Inflammatory macrophage treated with lipopolysaccharide for 1 hour (primary cell): ENCODE measurements at regions not wholly inside any gene's neighbourhood (a gene's known extent, or its start where the extent isn't known, plus 50 kb on each side); places are given as distances from the start of the nearest gene placed in this dataset.

ENCODE experiments used
- DNase-seq, 2 donors: peaks; one replicate each; pipeline ENCODE4 v3.0.0-alpha.2; 2020 to 2022

GRCh38 chr3:28743271-28743670 lies 394.6 kb upstream of the AZI2 start:
- DNase-seq: no peak

GRCh38 chr3:28743831-28744230 lies 395.2 kb upstream of the AZI2 start:
- no peak for DNase-seq

DNA sequence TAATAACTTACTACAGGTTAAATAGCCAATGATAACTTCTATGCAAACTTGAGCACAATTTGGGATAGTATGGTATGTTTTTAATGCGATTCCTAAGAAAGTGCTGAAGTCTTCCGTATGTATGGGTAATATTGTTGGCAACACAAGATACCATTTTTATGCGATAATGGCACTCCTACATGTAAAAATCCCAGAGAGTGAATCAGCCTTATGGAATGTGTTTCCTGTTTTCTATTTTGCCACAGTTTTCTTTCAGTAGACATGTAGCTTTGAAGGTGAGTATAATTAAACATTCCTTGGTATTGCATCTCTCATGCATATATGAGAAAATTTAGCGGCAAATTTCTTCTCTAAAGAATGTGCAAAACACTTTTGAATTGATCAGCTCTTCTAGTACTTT lies 396.8 kb upstream of the AZI2 start:
- DNase-seq: no peak

GRCh38 chr3:28745916-28746617 lies 397.4 kb upstream of the AZI2 start:
- DNase-seq: no peak

GRCh38 chr3:28746990-28747389 lies 398.4 kb upstream of the AZI2 start:
- DNase-seq: no peak

GRCh38 chr3:28751864-28752263 lies 403.2 kb upstream of the AZI2 start:
- DNase-seq: no peak

DNA sequence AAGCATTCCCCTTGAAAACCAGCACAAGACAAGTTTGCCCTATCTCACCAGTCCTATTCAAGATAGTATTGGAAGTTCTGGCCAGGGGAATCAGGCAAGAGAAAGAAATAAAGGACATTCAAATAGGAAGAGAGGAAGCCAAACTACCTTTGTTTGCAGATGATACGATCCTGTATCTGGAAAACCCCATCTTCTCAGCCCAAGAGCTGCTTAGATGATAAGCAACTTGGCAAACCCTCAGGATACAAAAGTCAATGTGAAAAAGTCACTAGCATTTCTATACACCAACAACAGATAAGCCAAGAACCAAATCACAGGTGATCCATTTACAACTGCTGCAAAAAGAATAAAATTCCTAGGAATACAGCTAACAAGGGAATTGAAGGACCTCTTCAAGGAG lies 403.7 kb upstream of the AZI2 start:
- no peak for DNase-seq

DNA sequence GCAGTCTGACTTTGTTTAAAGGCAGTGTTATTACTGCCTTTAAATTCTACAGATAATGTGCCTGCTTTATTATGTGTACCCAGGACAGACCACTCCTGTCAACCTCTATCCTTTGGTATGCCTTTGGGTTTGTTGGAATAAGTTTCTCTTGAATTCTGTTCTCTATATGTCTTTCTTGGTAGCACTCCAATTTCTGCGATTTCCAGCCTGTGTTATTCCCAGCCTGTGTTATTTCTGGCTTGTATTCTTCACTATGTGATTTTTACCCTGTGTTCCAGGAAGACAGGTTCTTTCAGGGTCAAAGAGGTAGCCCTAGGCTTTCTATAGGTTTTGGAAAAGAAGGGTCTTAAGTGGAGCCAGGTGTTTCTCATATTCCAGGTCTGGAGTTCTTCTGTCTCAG lies 407.4 kb upstream of the AZI2 start:
- no peak for DNase-seq

DNA sequence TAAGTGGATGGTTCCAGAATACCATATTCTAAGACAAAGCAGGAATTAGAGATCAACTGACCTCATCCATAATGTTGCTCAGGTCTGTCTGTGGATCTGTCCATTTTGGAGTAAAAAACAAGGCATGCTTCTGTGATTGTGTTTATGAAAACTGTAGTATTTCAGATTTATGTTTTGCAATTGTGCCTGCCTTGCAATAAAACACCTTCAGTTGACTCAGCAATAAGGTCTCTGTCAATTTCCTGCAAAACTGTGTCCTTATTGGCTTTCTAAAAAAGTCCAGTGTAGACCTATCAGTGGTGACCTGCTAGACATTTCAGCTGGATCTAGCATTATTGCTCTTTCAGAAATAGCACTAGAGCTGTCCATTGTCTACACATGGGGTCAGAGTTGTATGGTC lies 409.5 kb upstream of the AZI2 start:
- DNase-seq: no peak

DNA sequence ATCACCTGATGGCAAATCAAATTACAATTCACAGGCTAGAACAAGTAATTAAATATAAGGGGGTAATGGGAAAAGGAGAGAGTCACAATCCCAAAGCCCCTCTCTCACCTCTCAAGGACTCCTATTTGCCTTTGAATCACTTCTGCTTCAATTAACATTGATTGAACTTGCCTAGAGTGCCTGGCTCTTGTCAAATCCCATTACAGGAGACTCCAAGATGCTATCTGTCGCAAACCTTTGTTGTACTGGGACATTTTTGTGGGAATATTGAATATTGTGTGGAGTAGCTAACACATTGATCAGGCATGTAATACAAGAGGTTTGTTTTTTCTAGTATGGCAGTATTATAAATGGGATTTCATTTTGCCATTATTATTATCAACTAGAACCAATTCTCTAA lies 412.8 kb upstream of the AZI2 start:
- DNase-seq: no peak

GRCh38 chr3:28765194-28765593 lies 416.6 kb upstream of the AZI2 start:
- no peak for DNase-seq

GRCh38 chr3:28768439-28768838 lies 419.8 kb upstream of the AZI2 start:
- no peak for DNase-seq

GRCh38 chr3:28777806-28778475 lies 429.3 kb upstream of the AZI2 start:
- no peak for DNase-seq

DNA sequence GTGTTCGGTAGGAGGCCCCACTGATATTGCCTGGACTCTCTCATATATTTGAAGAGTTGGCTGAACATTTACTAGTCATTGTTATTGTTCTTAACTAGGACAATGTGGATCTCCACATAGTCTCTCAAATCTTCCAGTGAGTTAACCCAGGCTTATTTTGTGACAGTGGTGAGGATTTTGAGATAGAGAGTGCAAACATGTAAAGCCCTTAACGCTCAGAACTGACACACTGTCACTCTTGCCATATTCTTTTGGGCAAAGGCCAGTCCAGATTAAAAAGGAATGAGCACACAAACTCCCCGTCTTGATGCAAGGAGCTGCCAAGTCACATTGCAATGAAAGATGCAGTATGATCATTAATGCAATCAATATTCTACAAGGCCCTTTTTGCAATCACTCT lies 431.9 kb upstream of the AZI2 start:
- no peak for DNase-seq

GRCh38 chr3:28781053-28781452 lies 432.4 kb upstream of the AZI2 start:
- no peak for DNase-seq

DNA sequence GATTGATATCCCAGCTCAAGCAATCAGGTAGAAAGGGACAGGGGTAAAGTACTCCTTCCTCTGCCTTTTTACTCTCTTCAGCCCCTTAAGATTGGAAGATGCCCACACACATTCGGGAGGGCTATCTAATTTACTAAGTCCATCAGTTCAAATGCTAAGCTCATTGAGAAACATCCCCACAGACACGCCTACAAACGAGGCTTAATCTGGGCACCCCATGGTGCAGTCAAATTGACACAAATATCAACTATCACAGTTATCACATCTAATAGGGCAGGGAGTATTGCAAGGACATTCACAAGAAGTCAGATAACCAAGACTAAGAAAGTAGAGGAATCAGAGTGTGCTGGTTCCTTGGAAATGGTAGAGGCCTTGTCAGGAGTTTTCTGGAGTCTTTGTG lies 437.8 kb upstream of the AZI2 start:
- no peak for DNase-seq

- no peak for DNase-seq
These were observed 439.9 kb upstream of the AZI2 start for GRCh38 chr3:28788571-28788970.

DNA sequence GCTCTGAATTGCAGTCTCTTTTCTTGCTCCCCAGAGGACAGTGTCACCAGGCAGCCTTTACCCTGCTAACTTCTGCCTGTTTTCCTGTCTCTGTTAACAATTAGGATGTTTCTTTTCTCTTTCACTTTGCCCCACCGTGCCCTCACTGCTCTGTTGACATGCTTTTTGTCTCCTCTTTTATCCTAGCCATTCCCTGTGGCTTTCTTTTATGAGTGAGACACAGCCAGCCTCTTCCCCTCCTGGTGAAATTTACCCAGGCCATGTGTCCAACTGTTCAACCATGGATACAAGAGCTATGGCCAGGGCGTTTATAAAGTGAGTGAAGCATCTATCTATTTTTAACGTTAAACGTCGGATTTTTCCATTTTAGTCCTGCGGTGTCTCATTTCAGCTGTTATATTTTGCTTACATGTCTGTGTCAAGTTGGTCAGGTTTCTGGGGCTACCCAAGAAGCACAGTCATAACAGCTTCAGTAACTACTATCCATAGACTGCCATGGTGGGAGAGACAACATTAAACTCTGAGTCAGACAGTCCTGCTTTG lies 443.2 kb upstream of the AZI2 start:
- no peak for DNase-seq

DNA sequence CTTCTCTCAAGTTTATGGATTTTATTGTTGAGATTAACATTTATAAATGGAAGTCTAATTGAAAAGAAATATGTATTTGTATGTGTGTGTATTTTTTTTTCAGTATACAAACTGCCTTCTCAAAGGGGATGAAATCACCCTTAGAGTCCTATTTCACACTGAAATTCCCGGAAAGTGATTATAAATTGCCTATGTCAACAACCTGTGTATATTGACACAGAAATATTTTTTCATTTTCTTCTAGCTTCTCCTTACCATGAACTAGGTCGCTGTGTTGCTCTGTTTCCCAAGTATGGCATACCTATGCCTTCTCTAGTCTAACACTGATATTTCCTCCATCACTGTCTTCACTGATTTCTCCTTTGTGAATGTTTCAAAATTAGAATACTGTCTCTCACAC lies 444.0 kb upstream of the AZI2 start:
- DNase-seq: no peak

DNA sequence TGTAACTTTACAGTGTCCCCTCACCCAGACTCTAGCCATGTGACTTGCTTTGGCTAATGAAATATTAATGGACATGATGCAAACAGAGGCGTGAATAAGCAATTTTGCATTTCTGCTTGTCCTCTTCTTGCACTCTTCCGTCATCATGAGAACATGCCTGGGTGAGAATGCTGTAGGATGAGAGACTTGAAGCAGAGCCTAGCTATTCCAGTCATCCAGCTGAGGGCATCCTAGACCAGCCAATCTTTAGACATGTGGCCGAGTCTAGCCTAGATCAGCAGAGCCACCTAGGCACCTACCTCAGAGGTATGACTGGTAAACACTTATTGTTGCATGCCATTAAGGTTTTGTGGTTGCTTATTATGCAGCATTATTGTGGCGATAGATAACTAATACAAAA lies 450.5 kb upstream of the AZI2 start:
- DNase-seq: no peak

- DNase-seq: no peak
These were observed 451.6 kb upstream of the AZI2 start for GRCh38 chr3:28800203-28800602.

DNA sequence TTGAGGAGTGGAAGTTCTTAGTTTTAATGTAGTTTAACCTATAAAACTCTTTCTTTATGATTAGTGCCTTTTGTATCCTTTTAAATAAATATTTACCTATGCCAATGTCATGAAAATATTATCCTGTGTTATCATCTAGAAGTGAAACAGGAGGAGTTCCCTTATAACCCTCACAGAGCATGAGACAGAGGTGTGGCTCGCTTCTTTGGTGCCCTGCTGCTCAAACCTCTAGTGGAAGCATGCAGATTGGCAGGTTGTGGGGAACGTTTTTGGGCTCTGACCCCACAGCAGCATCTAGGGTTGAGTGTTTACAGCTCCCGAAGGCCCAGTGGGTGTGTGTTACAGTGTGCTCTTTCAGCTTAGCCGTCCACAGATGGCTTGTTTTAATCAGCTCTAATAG lies 459.4 kb upstream of the AZI2 start:
- DNase-seq: no peak

DNA sequence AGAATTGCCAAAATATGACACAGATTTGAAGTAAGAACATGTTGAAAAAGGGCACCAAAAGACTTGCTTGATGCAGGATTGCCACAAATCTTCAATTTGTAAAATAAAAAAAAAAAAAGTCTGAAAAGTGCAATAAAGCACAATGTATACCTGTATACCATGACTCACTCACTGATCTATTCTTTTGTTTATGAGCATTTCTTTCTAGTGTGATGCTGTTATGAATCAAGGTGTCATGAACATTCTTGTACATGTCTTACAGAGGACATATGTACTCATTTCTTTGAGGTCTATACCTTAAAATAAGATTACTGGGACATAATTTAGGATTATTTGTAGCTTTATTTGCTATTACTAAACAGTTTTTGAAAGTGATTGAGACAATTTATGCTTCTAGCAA lies 464.9 kb upstream of the RBMS3 start:
- no peak for DNase-seq

GRCh38 chr3:28824316-28824715 lies 456.6 kb upstream of the RBMS3 start:
- DNase-seq: no peak

GRCh38 chr3:28826840-28827239 lies 454.0 kb upstream of the RBMS3 start:
- no peak for DNase-seq
